Right lobe of liver (tissue), 6 donors: ENCODE measurements at regions not wholly inside any gene's neighbourhood (a gene's known extent, or its start where the extent isn't known, plus 50 kb on each side); places are given as distances from the start of the nearest gene placed in this dataset.
A peak's percentile ranks its signal among the peaks of the same experiment; 100 is the strongest.
"Not testable (repeated sequence)": the region's sequence is repeated elsewhere in the genome, so short reads cannot be mapped to it uniquely, and the experiment has no call there.

Experiments used
- ATAC-seq, 4 donors: fragments of 200-7000 bp; cut with Tn5 transposase; one replicate each; pipeline ENCODE4 v1.9.1; 2020; ENCODE audit warnings: mild to moderate bottlenecking in 4 of 4, moderate library complexity in 4 of 4
- DNase-seq, 3 donors: peaks; one replicate each; pipeline ENCODE4 v3.0.0-alpha.2; 2020
- H3K27ac ChIP-seq, 3 donors: fragments of 200-600 bp; one replicate each; pipeline ENCODE4 v1.8.0; 2022
- H3K27me3 ChIP-seq, 2 donors: fragments of 200-600 bp; one replicate each; pipeline ENCODE4 v1.8.0; 2022
- H3K36me3 ChIP-seq, 4 donors: fragments of 200-600 bp; sonication (generic) in 1 of 4; one replicate each; pipeline versions ENCODE4 v1.5.1 to v1.8.0; 2017 to 2022; ENCODE audit warnings: control low read depth in 1 of 4
- H3K4me1 ChIP-seq, 4 donors: fragments of 200-600 bp; sonication (generic) in 1 of 4; one replicate each; pipeline versions ENCODE4 v1.5.1 to v1.8.0; 2017 to 2022; ENCODE audit warnings: control low read depth in 1 of 4
- H3K4me3 ChIP-seq, 3 donors: fragments of 200-600 bp; one replicate each; pipeline ENCODE4 v1.8.0; 2022
- H3K9me3 ChIP-seq, 4 donors: fragments of 200-600 bp; sonication (generic) in 1 of 4; one replicate each; pipeline versions ENCODE4 v1.5.1 to v1.8.0; 2017 to 2022; ENCODE audit warnings: control low read depth in 1 of 4
- POLR2A ChIP-seq: fragments of 450-650 bp; IDR thresholded peaks from one replicate; pipeline ENCODE4 v1.6.1; 2017; ENCODE audit warnings: antibody characterized with exemption, mild to moderate bottlenecking
- WGBS: methylation state at CpG from one replicate; pipeline ENCODE4 v1.1.6; 2018; ENCODE audit warnings: low coverage, low lambda C conversion rate; ENCODE audit not compliant: insufficient coverage; ENCODE audit errors: missing lambda C conversion rate; 5-methylcytosine and 5-hydroxymethylcytosine counted together
- intact Hi-C, 2 donors: fragments of 100-400 bp; cut with DNase I; formaldehyde crosslinking; loops; one replicate each; pipeline versions ENCODE4 v1.11.2 to v1.14.1; 2022
- TF ChIP-seq, protein P1 (sequence below), 4 donors: fragments of 200-600 bp in 3 of 4; fragments of 450-650 bp in 1 of 4; IDR thresholded peaks; one replicate each; pipeline versions ENCODE4 v1.5.1 to v1.8.0; 2016 to 2022; ENCODE audit warnings: antibody characterized with exemption in 4 of 4, mild to moderate bottlenecking in 2 of 4
- donor health status: DM: no; HTN: yes; CAD: no.
- donor health status: DM: no; HTN: no; CAD: no.
- donor health status: DM: no; HTN: no; CAD: no.
- donor health status: DM: no; HTN: yes; CAD: no.
- donor health status: DM: no; HTN: yes; CAD: no.

GRCh38 chr14:105999361-106000028 lies 473.1 kb downstream of the TMEM121 start:
- no peaks in the 10 kb centered on the region for H3K9me3 ChIP-seq
- DNase-seq (peak in 1 of 3 donors; percentile 70), ATAC-seq (peak; percentile 83 to 94 (median 86))
- 20% methylated on average over 1 of the region's 15 CpGs for WGBS
- no peaks in the 10 kb centered on the region for H3K4me1 ChIP-seq
- H3K36me3 ChIP-seq: no peaks in the 10 kb centered on the region
- H3K27me3 ChIP-seq: peaks cover 0 to 4% of the 10 kb centered on the region in 2 donors
- TF ChIP-seq, protein P1, sequence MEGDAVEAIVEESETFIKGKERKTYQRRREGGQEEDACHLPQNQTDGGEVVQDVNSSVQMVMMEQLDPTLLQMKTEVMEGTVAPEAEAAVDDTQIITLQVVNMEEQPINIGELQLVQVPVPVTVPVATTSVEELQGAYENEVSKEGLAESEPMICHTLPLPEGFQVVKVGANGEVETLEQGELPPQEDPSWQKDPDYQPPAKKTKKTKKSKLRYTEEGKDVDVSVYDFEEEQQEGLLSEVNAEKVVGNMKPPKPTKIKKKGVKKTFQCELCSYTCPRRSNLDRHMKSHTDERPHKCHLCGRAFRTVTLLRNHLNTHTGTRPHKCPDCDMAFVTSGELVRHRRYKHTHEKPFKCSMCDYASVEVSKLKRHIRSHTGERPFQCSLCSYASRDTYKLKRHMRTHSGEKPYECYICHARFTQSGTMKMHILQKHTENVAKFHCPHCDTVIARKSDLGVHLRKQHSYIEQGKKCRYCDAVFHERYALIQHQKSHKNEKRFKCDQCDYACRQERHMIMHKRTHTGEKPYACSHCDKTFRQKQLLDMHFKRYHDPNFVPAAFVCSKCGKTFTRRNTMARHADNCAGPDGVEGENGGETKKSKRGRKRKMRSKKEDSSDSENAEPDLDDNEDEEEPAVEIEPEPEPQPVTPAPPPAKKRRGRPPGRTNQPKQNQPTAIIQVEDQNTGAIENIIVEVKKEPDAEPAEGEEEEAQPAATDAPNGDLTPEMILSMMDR (IDR thresholded peaks at IDR 0.05): peak; percentile 39 to 57 (median 44)
- no peak for TF ChIP-seq POLR2A
- intact Hi-C loops: no loop called here
- no peak overlapping the region for H3K27ac ChIP-seq
- no peak overlapping the region for H3K4me3 ChIP-seq

GRCh38 chr14:106000029-106000511 lies 473.7 kb downstream of the TMEM121 start:
- H3K9me3 ChIP-seq, H3K27ac ChIP-seq, ATAC-seq, intact Hi-C loops, H3K4me1 ChIP-seq, DNase-seq, H3K27me3 ChIP-seq, H3K4me3 ChIP-seq, H3K36me3 ChIP-seq: not testable (repeated sequence)
- WGBS: no CpG with 5 or more reads among the region's 12 CpGs

DNA sequence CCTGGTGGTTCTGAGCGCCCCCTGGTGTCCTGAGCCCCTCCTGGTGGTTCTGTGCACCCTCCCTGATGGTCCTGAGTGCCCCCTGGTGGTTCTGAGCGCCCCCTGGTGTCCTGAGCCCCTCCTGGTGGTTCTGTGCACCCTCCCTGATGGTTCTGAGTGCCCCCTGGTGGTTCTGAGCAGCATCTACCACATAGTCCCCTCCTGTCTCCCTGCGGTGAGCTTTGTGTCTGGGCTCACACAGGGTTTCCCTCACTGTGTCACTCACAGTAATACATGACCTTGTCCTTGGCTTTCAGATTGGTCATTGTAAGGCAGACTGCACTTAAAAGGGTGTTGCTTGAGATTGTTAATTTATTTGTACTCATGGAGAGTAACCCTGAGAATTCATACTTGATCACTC lies 474.9 kb downstream of the TMEM121 start:
- H3K4me3 ChIP-seq, H3K4me1 ChIP-seq, intact Hi-C loops, H3K36me3 ChIP-seq, H3K27ac ChIP-seq, H3K9me3 ChIP-seq, DNase-seq, H3K27me3 ChIP-seq: not testable (repeated sequence)
- TF ChIP-seq, protein P1 (IDR thresholded peaks at IDR 0.05): peak in 2 of 4 donors; percentile 9
- ATAC-seq: peak in 2 of 4 donors; percentile 46 to 54
- WGBS: no CpG with 5 or more reads among the region's 3 CpGs

GRCh38 chr14:106003351-106003750 lies 477.0 kb downstream of the TMEM121 start:
- H3K36me3 ChIP-seq: no peaks in the 10 kb centered on the region
- no peaks in the 10 kb centered on the region for H3K4me1 ChIP-seq
- no peak overlapping the region for H3K27ac ChIP-seq
- H3K4me3 ChIP-seq: no peak overlapping the region
- H3K27me3 ChIP-seq: peaks cover 0 to 4% of the 10 kb centered on the region in 2 donors
- no peak for TF ChIP-seq POLR2A
- TF ChIP-seq, protein P1 (IDR thresholded peaks at IDR 0.05): no peak
- no peaks in the 10 kb centered on the region for H3K9me3 ChIP-seq
- intact Hi-C loops: no loop called here
- ATAC-seq (no peak), DNase-seq (no peak)

DNA sequence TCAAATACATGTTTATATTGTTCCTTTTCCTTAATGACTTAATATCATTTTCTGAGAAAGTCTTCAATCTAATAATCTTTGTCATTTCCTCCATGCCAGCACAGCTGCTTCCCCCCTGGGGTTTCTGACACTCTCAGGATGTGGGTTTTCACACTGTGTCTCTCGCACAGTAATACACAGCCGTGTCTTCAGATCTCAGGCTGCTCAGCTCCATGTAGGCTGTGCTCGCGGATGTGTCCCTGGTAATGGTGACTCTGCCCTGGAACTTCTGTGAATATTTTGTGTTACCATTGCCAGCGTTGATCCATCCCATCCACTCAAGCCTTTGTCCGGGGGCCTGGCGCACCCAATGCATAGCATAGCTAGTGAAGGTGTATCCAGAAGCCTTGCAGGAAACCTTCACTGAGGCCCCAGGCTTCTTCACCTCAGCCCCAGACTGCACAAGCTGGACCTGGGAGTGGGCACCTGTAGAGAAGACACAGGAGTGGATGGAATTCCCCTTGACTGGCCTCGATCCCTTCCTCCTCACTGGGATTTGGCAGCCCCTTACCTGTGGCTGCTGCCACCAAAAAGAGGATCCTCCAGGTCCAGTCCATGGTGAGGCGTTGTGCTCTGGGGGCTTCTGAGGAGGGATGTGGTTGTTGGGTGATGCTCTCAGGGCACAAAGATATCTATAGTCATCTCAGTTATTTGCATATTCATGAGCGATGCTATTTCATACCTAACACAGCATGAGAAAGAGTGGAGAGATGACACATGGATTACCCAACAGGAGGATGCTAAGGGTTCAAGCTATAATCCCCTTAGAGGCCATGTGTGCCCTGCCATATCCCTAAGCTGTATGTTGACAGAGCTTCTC lies 478.8 kb downstream of the TMEM121 start:
- H3K4me3 ChIP-seq, H3K27ac ChIP-seq, intact Hi-C loops, H3K9me3 ChIP-seq, H3K4me1 ChIP-seq, ATAC-seq, H3K36me3 ChIP-seq, DNase-seq, H3K27me3 ChIP-seq: not testable (repeated sequence)
- 42% methylated on average over 8 of the region's 10 CpGs for WGBS
